GM18861 (cell line): ENCODE measurements at regions not wholly inside any gene's neighbourhood (a gene's known extent, or its start where the extent isn't known, plus 50 kb on each side); places are given as distances from the start of the nearest gene placed in this dataset.
"Not testable (repeated sequence)": the region's sequence is repeated elsewhere in the genome, so short reads cannot be mapped to it uniquely, and the experiment has no call there.

Experiments
- ATAC-seq: cut with Tn5 transposase; IDR thresholded peaks from one replicate; pipeline ENCODE4 v1.9.1; 2021; ENCODE audit not compliant: unreplicated experiment

DNA sequence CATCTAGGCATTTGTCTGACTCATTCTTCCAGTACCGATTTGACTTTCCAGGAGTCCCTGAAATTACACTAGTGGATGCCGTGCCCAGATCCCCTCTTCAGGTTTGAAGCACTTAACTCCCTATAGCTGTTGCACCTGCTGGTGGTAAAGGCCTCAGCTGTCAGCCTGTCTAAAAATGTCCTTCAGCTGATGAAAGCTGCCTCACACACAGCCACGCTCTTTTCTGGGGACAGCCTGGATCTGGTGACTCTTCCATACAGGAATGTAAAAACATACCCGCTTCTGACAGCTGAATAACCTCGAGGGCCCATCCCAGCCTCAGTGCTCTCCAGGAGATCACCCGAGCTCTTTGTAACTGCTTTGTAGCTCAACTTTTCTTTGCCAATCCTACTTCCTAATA lies 534.1 kb upstream of the GRM7 start:
- ATAC-seq = no peak

- not testable (repeated sequence) for ATAC-seq
These were observed 520.0 kb upstream of the GRM7 start for GRCh38 chr3:6340980-6341325.

DNA sequence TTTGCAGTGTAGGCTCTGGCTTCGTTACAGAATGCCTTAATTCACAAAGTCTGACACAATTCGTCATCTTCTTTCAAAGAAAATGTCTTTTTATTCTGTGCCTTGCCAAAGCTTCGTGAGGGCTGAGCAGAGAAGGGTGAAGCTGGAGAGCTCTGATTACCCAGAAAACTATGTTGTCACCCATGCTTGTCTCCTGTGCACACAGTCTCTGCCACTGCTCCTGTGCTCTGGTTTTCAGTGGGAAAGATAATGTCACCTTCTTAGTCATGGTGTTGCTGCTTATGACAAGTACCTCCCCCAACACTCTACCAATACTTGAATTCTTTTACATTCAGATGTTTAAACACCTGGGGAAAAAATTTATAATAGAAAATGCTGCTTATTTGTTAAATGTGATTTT lies 509.2 kb upstream of the GRM7 start:
- ATAC-seq = no peak

DNA sequence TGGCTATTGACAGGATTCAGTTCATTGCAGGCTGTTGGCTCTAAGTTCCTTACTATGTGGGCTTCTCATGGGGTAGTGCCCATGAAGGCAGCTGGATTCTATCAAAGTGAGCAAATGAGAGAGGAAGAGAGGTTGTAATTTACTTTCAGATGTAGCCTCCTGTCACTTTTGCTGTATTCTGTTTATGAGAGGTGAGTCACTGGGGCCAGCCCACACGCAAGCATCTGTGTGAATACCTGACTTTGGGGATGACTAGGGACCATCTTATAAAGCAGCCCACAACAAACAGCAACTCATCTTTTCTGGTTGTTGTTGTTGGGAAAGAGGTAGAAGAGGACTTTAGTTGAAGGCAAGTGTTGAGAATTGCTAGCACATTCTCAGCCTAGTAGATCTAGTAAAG lies 506.3 kb upstream of the GRM7 start:
- ATAC-seq = no peak

DNA sequence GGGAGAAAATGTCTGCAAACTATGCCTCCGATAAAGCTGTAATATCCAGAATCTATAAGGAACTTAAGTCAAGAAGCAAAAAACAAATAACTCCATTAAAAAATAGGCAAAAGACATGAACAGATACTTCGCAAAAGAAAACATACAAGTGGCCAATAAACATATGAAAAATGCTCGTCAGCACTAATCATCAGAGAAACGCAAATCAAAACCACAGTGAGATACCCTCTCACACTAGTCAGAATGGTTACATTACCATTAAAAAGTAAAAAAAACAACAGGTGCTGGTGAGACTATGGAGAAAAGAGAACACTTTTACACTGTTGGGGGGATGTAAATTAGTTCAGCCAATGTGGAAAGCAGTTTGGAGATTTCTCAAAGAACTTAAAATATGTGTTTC lies 498.5 kb upstream of the GRM7 start:
- no peak for ATAC-seq

GRCh38 chr3:6367171-6367570 lies 493.7 kb upstream of the GRM7 start:
- no peak for ATAC-seq

DNA sequence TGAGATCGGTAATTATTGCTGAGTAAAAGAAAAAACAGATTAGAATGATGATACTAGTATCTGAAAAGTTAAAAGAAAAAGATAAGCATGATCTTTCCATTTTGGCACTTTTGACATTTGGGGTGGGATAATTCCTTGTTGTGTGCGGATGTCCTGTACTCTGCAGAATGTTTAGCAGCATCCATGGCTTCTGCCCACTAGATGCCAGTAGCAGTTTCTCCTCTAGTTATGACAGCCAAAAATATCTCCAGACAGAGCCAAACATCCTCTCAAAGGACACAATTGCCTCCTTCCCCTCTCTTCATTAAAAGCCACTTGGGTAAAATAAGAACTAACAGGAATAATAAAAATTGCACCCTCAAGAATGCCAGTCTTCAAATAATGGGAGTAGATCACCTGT lies 468.8 kb upstream of the GRM7 start:
- ATAC-seq = no peak

DNA sequence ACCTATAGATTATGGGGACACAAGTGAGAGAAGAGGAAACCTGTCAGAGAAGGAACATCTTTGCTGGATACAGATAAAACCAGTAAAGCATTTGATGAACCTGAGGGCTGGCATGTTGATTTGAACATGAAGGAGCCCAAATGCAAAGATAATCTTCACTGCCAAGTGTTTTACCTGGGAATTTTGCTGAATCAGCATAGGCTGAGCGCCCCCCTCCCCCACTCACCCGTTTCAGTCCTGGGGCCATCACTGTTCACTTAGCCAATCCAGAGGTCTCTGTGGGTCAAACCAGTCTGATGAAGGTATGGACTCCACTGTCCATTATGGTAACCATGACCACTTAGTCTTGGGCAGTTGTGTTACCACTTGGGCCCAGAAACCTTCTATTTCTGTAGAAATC lies 466.0 kb upstream of the GRM7 start:
- ATAC-seq = no peak

- ATAC-seq = no peak
These were observed 464.3 kb upstream of the GRM7 start for GRCh38 chr3:6396631-6397030.

DNA sequence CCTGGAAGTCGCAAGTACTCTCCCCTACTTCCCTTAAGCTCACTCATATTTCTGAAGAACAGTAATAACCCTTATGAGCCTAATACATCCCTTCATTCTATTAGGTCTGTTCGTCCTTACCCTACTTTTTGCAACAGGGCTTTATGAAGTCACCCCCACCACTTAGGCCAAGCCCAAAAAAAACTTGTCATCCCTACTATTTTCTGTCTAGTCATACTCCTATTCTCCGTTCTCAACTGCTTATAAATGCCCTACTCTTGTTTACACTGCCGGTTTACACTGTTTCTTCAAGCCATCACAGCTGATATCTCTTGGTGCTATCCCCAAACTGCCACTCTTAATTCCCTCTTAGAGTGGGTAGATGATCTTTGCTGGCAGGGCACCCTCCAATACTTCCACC lies 458.2 kb upstream of the GRM7 start:
- ATAC-seq = not testable (repeated sequence)

DNA sequence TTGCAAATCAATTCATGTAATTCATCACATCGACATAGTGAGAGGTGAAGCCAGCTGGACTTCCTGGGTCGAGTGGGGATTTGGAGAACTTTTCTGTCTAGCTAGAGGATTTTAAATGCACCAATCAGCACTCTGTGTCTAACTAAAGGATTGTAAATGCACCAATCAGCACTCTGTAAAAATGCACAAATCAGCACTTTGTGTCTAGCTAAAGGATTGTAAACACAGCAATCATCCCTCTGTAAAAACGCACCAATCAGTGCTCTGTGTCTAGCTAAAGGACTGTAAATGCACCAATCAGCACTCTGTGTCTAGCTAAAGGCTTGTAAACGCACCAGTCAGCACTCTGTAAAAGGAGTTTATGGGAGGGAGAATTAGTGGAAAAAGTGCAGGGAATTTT lies 454.0 kb upstream of the GRM7 start:
- ATAC-seq = not testable (repeated sequence)

GRCh38 chr3:6416049-6416661 lies 444.8 kb upstream of the GRM7 start:
- no peak for ATAC-seq

DNA sequence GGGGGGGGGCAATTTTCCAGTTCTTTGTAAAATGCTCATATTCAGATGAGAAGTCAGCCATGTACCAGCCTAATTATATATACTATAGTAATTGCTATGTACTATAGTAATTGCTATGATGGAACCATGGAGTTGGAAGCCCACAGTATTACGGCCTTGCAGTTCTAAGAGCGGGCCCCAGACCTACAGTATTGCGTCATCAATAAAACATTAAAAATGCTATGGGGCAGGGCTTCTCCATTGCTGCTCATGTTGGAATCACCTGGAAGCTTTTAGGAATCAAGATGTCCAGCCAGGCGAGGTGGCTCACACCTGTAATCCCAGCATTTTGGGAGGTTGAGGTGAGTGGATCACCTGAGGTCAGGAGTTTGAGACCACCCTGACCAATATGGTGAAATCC lies 443.7 kb upstream of the GRM7 start:
- ATAC-seq = no peak

DNA sequence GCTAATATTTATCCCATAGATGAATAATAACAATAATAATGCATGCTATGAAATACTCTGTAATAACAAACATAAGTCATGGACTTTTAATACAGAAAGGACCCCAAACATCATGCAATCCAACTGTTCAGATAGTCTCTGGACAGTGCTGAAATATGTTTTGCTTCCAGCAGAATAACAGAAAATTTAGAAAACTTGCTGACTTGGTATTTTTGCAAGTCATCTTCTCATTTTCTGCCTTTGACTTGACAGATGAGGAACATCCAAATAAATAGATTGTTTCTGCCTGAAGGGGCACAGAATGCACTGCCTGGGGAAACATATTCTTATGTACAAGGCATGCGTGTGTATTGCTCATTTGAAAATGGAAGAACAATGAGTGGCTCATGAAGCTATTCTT lies 442.4 kb upstream of the GRM7 start:
- ATAC-seq = no peak

DNA sequence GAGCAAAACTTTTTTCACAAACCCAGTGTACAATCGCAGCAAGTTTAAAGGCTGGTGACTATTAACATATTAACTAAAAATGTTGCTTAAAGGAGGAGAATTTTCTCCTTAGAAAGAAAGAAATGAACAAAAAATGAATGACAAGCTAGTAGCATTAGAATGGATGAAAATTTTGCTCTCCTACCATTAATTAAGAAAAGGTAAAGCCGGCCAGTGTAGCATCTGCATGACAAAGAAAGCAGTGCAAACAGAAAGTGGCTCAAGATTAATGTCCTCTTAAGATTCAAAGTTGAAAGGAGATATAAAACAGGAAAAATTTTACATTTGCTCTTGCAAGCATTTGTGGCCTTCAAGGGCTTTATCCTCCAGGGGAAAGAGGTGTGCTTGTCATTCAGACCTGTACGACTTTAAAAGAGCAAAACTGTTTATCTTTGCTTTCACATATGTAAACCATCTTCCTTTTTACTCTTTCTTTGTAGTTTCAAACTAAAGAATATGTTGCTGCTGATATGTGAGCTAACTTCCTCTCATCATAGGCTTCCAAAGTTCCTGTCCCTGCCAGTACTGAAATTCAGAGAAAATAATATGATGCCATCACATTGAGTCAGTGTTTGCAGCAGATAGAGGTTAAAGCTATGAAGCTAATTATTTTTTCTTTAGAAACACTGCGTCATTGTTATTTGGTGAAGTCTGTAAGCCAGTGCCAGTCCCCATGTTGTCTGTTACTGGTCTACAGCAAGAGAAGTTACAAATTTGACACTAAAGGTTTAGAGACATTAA lies 439.1 kb upstream of the GRM7 start:
- ATAC-seq = no peak

GRCh38 chr3:6425289-6425820 lies 435.6 kb upstream of the GRM7 start:
- no peak for ATAC-seq

DNA sequence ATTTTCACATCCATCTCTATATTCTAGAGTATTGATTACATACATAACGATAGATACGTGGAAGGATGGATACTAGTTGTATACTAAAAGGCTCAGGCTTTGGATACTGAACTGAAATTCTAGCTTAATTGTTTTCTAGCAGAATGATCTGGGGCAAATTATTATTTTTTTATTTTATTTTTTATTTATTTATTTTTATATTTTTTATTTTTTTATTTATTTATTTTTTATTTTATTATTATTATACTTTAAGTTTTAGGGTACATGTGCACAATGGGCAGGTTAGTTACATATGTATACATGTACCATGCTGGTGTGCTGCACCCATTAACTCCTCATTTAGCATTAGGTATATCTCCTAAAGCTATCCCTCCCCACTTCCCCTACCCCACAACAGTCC lies 432.6 kb upstream of the GRM7 start:
- ATAC-seq = not testable (repeated sequence)

DNA sequence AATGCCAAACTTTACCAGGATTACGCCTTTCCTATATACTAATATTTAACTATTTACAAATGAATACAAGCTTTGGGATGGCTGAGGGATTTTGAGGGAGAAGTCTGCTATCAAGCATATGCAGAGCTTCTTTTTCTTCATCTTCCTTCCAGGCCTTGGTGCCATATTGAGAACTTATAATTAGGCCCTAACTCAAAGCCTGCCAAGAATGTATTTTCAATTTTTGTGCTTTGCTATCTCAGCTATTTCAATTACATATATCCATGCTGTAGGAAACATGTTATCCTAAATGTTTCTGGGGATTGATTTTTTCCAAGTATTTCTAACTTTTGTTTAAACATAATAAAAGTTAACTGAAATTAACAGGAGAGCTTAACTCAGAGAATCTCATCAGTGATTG lies 425.0 kb upstream of the GRM7 start:
- no peak for ATAC-seq

GRCh38 chr3:6437631-6438030 lies 423.3 kb upstream of the GRM7 start:
- ATAC-seq = no peak

GRCh38 chr3:6438031-6438430 lies 422.9 kb upstream of the GRM7 start:
- ATAC-seq = no peak

DNA sequence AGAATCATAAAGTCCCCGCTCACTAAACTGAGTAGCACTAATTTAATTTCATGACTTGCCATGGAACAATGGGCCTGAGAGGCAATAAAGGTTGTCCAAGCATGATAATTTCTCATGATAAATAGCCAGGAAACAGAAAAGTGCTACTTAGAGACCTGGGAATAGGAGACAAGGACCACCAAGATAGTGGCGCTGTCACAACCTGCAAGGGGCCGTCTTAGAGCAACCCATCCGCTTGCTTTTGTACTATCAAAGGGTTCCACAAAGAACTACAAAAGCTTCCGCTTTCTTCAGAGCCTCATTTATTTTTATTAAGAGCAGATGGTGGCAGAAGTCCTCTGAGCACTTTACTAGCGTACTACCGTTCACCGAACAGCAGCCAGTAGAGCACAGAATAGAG lies 421.7 kb upstream of the GRM7 start:
- ATAC-seq = no peak

GRCh38 chr3:6439824-6440223 lies 421.1 kb upstream of the GRM7 start:
- no peak for ATAC-seq
